ENCODE measurements at regions not wholly inside any gene's neighbourhood (a gene's known extent, or its start where the extent isn't known, plus 50 kb on each side); places are given as distances from the start of the nearest gene placed in this dataset.

GRCh38 chr2:12548906-12549305 lies 167.8 kb upstream of the TRIB2 start:
- no peak overlapping the region for H3K27ac ChIP-seq
- no peaks in the 10 kb centered on the region for H3K27me3 ChIP-seq
- no peak for TF ChIP-seq CTCF (IDR thresholded peaks at IDR 0.05)
- no peaks in the 10 kb centered on the region for H3K4me1 ChIP-seq
- no peak overlapping the region for H3K4me3 ChIP-seq
- H3K9me3 ChIP-seq, result no peaks in the 10 kb centered on the region
- H3K9ac ChIP-seq (ENCODE audit: low read depth in 2 of 2, low read length in 2 of 2), result no peak overlapping the region
- no peaks in the 10 kb centered on the region for H3K36me3 ChIP-seq
- no peak for DNase-seq
- intact Hi-C loops (cut with DNase I), result no loop called here

- TF ChIP-seq CTCF (IDR thresholded peaks at IDR 0.05), result no peak
- Histone ChIP-seq H3K36me3 (no peaks in the 10 kb centered on the region), H3K27ac (no peak overlapping the region), H3K9me3 (no peaks in the 10 kb centered on the region), H3K4me3 (no peak overlapping the region), H3K9ac (ENCODE audit: low read depth in 2 of 2, low read length in 2 of 2) (no peak overlapping the region), H3K4me1 (no peaks in the 10 kb centered on the region), H3K27me3 (no peaks in the 10 kb centered on the region)
- no peak for DNase-seq
- intact Hi-C loops (cut with DNase I), result no loop called here
These were observed 167.1 kb upstream of the TRIB2 start for GRCh38 chr2:12549641-12550040.

- no peaks in the 10 kb centered on the region for H3K4me1 ChIP-seq
- no peak for DNase-seq
- no peak for TF ChIP-seq CTCF (IDR thresholded peaks at IDR 0.05)
- H3K27me3 ChIP-seq, result no peaks in the 10 kb centered on the region
- intact Hi-C loops (cut with DNase I), result no loop called here
- H3K27ac ChIP-seq, result no peak overlapping the region
- H3K9me3 ChIP-seq, result no peaks in the 10 kb centered on the region
- H3K4me3 ChIP-seq, result no peak overlapping the region
- H3K36me3 ChIP-seq, result no peaks in the 10 kb centered on the region
- no peak overlapping the region for H3K9ac ChIP-seq (ENCODE audit: low read depth in 2 of 2, low read length in 2 of 2)
These were observed 164.6 kb upstream of the TRIB2 start for GRCh38 chr2:12552092-12552491.

GRCh38 chr2:12554224-12555011 lies 162.3 kb upstream of the TRIB2 start:
- intact Hi-C loops (cut with DNase I), result no loop called here
- Histone ChIP-seq H3K27me3 (no peaks in the 10 kb centered on the region), H3K27ac (no peak overlapping the region), H3K4me3 (no peak overlapping the region), H3K4me1 (no peaks in the 10 kb centered on the region), H3K9me3 (no peaks in the 10 kb centered on the region), H3K36me3 (no peaks in the 10 kb centered on the region), H3K9ac (ENCODE audit: low read depth in 2 of 2, low read length in 2 of 2) (no peak overlapping the region)
- no peak for TF ChIP-seq CTCF (IDR thresholded peaks at IDR 0.05)
- no peak for DNase-seq

- intact Hi-C loops (cut with DNase I), result no loop called here
- H3K9me3 ChIP-seq, result no peaks in the 10 kb centered on the region
- H3K4me1 ChIP-seq, result no peaks in the 10 kb centered on the region
- H3K9ac ChIP-seq (ENCODE audit: low read depth in 2 of 2, low read length in 2 of 2), result no peak overlapping the region
- no peak overlapping the region for H3K4me3 ChIP-seq
- no peaks in the 10 kb centered on the region for H3K27me3 ChIP-seq
- H3K36me3 ChIP-seq, result no peaks in the 10 kb centered on the region
- H3K27ac ChIP-seq, result no peak overlapping the region
- DNase-seq, result no peak
- TF ChIP-seq CTCF (IDR thresholded peaks at IDR 0.05), result no peak
These were observed 161.6 kb upstream of the TRIB2 start for GRCh38 chr2:12555012-12555645.

Measured in colonic mucosa (tissue), 4 donors.